Adipose tissue (tissue), 3 donors: ENCODE measurements at regions not wholly inside any gene's neighbourhood (a gene's known extent, or its start where the extent isn't known, plus 50 kb on each side); places are given as distances from the start of the nearest gene placed in this dataset.

Experiments used
- H3K27ac ChIP-seq: one replicate; pipeline ENCODE4 v1.5.1; 2013; ENCODE audit warnings: low read depth, low read length
- WGBS, 3 donors: extraction: QIAGEN DNeasy Blood & Tissue Kit; methylation state at CpG; one replicate each; pipeline ENCODE4 v1.1.7; 2013; 5-methylcytosine and 5-hydroxymethylcytosine counted together
- donor health status: healthy with polysubstance abuse.
- donor health status: Bipolar disorder and iron deficiency.
- donor health status: healthy.

DNA sequence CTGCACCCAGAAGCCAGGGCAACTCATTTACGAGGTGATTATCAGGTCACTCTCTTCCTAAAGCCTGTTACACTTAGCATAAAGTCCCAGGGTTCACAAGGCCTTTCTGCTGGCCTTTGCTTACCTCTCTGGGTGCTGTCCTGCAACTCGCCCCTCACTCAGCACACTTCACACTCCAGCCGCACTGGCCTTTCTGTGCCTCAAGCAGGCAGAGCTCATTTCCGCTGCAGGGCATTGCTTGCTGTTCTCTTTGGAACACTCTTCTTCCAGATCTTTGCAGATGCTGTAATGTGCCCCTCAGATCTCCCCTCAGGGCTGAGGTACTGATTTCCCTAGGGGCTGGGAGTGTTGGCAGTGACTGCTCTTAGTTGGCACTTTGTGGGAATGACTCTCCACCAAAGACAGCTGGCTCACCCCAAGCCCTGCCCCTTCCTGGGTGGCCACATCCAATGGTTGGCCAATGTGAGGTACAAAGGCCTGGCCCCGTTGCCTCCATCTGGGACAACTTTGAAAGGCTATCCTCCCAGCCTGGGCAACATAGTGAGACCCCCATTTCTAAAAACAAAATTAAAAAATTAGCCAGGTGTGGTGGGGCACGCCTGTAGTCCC, 50.8 kb upstream of the SSBP3 start:
- H3K27ac ChIP-seq = no peak overlapping the region
- 84 to 96% (median 93%) methylated on average over 6 of the region's 6 CpGs for WGBS, 3 donors

DNA sequence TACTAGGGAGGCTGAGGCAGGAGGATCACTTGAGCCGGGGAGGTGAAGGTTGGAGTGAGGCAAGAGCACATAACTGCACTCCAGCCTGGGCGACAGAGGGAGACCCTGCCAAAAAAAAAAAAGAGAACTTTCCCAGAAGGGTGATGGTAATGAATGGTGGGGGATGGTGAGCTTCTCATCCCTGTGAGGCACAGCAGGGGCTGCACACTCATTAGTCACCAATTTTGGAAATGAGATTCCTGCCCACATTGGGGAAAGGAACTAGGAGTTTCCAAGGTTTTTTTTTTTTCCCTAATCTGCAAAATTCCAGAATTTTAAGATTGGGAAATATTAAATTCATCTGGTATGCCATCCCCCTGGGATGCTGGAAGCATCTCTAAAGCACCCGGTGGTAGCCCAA, 50.2 kb upstream of the SSBP3 start:
- WGBS, 3 donors = 60 to 85% (median 62%) methylated on average over 3 of the region's 3 CpGs
- H3K27ac ChIP-seq = no peak overlapping the region
